ENCODE measurements at regions not wholly inside any gene's neighbourhood (a gene's known extent, or its start where the extent isn't known, plus 50 kb on each side); places are given as distances from the start of the nearest gene placed in this dataset.

DNA sequence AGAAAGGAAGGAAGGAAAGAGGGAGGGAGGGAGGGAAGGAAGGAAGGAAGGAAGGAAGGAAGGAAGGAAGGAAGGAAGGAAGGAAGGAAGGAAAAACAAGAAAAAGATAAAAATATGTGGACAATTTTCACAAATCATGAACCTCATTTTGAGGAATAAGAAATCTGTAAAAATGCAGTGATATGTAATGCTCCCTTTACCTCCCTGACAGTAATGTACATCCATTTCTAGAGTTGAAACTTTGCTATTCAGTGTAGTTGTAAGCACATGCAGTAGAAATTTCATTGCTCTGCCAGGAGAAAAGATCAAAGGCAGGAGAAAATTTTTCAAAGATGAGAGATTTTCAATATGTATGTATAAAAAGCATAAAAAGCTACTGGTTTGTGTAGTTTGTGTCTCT, 189.5 kb upstream of the MYO3A start:
- intact Hi-C loops (cut with micrococcal nuclease): no loop called here
- Histone ChIP-seq H3F3A (ENCODE audit: low read length, unreplicated experiment) (no peaks in the 10 kb centered on the region), H3K4me3 (ENCODE audit: low read length) (no peak overlapping the region), H3K4me2 (ENCODE audit: low read length) (no peak overlapping the region), H3K79me2 (ENCODE audit: low read length) (no peaks in the 10 kb centered on the region), H3K36me3 (ENCODE audit: low read depth, low read length) (no peaks in the 10 kb centered on the region), H3K27me3 (ENCODE audit: low read length) (no peaks in the 10 kb centered on the region), H3K9me2 (replicated peaks; ENCODE audit: low read length) (no peaks in the 10 kb centered on the region), H3K27ac (ENCODE audit: low read length) (no peak overlapping the region), H4K20me1 (ENCODE audit: low read length) (no peaks in the 10 kb centered on the region), H3K9ac (ENCODE audit: low read length) (no peak overlapping the region), H3K9me3 (ENCODE audit: low read length) (no peaks in the 10 kb centered on the region), H2AFZ (ENCODE audit: low read length) (no peak overlapping the region), H3K4me1 (ENCODE audit: insufficient read depth, low read length) (peaks cover 9% of the 10 kb centered on the region)
- BruUV-seq (replicated peaks): no TSS peak
- ChIA-PET CTCF (no interaction called here), POLR2A (ENCODE audit: unreplicated experiment) (no interaction called here)
- DNase-seq (no peak), ATAC-seq (no peak)
- TF ChIP-seq EZH2 (IDR thresholded peaks at IDR 0.05; ENCODE audit: low read length, unreplicated experiment): no peak
- no peak for TF ChIP-seq CTCF (conservative IDR thresholded peaks at IDR 0.05; ENCODE audit: low read depth, low read length)
- no peak for TF ChIP-seq EZH2phosphoT487 (IDR thresholded peaks at IDR 0.05; ENCODE audit: borderline replicate concordance, low read length)

DNA sequence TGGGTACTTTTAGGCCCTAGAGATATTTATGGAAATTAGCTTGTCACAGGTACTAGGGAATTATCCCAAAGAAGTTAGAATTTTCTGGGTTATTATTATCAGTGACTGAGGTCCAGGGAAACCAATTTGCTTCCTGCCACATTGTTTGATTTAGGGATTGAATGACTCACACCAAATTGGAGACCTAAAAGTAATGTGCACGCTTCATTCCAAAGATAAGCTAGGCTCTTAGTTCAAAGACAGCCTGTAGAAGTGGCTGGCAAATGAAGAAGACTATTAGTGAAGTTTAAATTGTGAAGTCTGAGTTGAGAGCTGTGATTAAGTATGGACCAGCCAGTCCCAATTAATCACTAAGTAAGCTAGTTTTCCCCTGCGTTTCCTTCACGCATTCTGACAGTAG, 188.1 kb upstream of the MYO3A start:
- no peaks in the 10 kb centered on the region for H3K79me2 ChIP-seq (ENCODE audit: low read length)
- H3K27me3 ChIP-seq (ENCODE audit: low read length): no peaks in the 10 kb centered on the region
- H4K20me1 ChIP-seq (ENCODE audit: low read length): no peaks in the 10 kb centered on the region
- no TSS peak for BruUV-seq (replicated peaks)
- ChIA-PET POLR2A (ENCODE audit: unreplicated experiment) (no interaction called here), CTCF (no interaction called here)
- H3F3A ChIP-seq (ENCODE audit: low read length, unreplicated experiment): no peaks in the 10 kb centered on the region
- peak overlapping the region; percentile 57; the same call in 1 of the 2 replicates for H3K27ac ChIP-seq (ENCODE audit: low read length)
- H3K9ac ChIP-seq (ENCODE audit: low read length): no peak overlapping the region
- intact Hi-C loops (cut with micrococcal nuclease): no loop called here
- H3K9me3 ChIP-seq (ENCODE audit: low read length): no peaks in the 10 kb centered on the region
- TF ChIP-seq EZH2 (IDR thresholded peaks at IDR 0.05; ENCODE audit: low read length, unreplicated experiment): no peak
- TF ChIP-seq CTCF (conservative IDR thresholded peaks at IDR 0.05; ENCODE audit: low read depth, low read length): no peak
- TF ChIP-seq EZH2phosphoT487 (IDR thresholded peaks at IDR 0.05; ENCODE audit: borderline replicate concordance, low read length): no peak
- H3K4me3 ChIP-seq (ENCODE audit: low read length): no peak overlapping the region
- no peaks in the 10 kb centered on the region for H3K9me2 ChIP-seq (replicated peaks; ENCODE audit: low read length)
- DNase-seq: peak; percentile 38
- H3K4me1 ChIP-seq (ENCODE audit: insufficient read depth, low read length): peaks cover 9% of the 10 kb centered on the region
- no peak overlapping the region for H2AFZ ChIP-seq (ENCODE audit: low read length)
- ATAC-seq: no peak
- H3K36me3 ChIP-seq (ENCODE audit: low read depth, low read length): no peaks in the 10 kb centered on the region
- H3K4me2 ChIP-seq (ENCODE audit: low read length): peak overlapping the region; percentile 16; the same call in 1 of the 2 replicates

DNA sequence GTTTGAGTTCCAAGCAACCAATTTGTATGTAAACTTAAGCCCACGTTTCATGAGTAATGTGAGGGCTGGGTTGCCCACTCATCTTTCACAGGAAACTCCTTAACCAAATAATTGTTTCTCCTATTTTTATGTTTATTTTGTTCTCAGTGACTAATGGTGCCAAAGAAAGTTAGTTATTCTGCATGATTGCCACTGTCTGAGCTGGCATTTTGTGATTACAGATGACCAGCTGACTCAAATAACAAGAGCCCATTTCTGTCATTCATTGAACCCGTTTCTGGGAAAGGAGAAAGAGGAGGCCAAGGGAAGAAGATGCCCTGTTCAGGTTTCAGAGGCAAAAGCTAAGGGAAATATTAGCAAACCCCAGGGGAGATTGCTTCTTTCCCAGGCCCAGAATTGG, 186.9 kb upstream of the MYO3A start:
- H3K4me3 ChIP-seq (ENCODE audit: low read length): no peak overlapping the region
- H3K27me3 ChIP-seq (ENCODE audit: low read length): no peaks in the 10 kb centered on the region
- ChIA-PET POLR2A (ENCODE audit: unreplicated experiment) (no interaction called here), CTCF (no interaction called here)
- intact Hi-C loops (cut with micrococcal nuclease): no loop called here
- ATAC-seq (no peak), DNase-seq (peak; percentile 53)
- no peak overlapping the region for H3K4me2 ChIP-seq (ENCODE audit: low read length)
- no peak overlapping the region for H3K27ac ChIP-seq (ENCODE audit: low read length)
- BruUV-seq (replicated peaks): no TSS peak
- no peaks in the 10 kb centered on the region for H3K36me3 ChIP-seq (ENCODE audit: low read depth, low read length)
- H3K9me2 ChIP-seq (replicated peaks; ENCODE audit: low read length): no peaks in the 10 kb centered on the region
- peaks cover 9% of the 10 kb centered on the region for H3K4me1 ChIP-seq (ENCODE audit: insufficient read depth, low read length)
- no peak overlapping the region for H2AFZ ChIP-seq (ENCODE audit: low read length)
- H4K20me1 ChIP-seq (ENCODE audit: low read length): no peaks in the 10 kb centered on the region
- H3K9ac ChIP-seq (ENCODE audit: low read length): no peak overlapping the region
- no peaks in the 10 kb centered on the region for H3F3A ChIP-seq (ENCODE audit: low read length, unreplicated experiment)
- no peak for TF ChIP-seq EZH2phosphoT487 (IDR thresholded peaks at IDR 0.05; ENCODE audit: borderline replicate concordance, low read length)
- no peak for TF ChIP-seq CTCF (conservative IDR thresholded peaks at IDR 0.05; ENCODE audit: low read depth, low read length)
- no peak for TF ChIP-seq EZH2 (IDR thresholded peaks at IDR 0.05; ENCODE audit: low read length, unreplicated experiment)
- no peaks in the 10 kb centered on the region for H3K9me3 ChIP-seq (ENCODE audit: low read length)
- H3K79me2 ChIP-seq (ENCODE audit: low read length): no peaks in the 10 kb centered on the region

Data from PC-3 (cell line).